C4-2B (cell line): ENCODE measurements at regions not wholly inside any gene's neighbourhood (a gene's known extent, or its start where the extent isn't known, plus 50 kb on each side); places are given as distances from the start of the nearest gene placed in this dataset.

Source experiments
- H3K27ac ChIP-seq: fragments of 450-650 bp; 2 replicates; pipeline ENCODE4 v1.5.1; 2017
- ZFX ChIP-seq: fragments of 450-650 bp; IDR thresholded peaks from 2 replicates; pipeline ENCODE4 v1.6.1; 2017
- TF ChIP-seq, protein P1 (sequence below): fragments of 450-650 bp; conservative IDR thresholded peaks from 2 replicates; pipeline ENCODE4 v1.5.1; 2017; ENCODE audit warnings: mild to moderate bottlenecking

DNA sequence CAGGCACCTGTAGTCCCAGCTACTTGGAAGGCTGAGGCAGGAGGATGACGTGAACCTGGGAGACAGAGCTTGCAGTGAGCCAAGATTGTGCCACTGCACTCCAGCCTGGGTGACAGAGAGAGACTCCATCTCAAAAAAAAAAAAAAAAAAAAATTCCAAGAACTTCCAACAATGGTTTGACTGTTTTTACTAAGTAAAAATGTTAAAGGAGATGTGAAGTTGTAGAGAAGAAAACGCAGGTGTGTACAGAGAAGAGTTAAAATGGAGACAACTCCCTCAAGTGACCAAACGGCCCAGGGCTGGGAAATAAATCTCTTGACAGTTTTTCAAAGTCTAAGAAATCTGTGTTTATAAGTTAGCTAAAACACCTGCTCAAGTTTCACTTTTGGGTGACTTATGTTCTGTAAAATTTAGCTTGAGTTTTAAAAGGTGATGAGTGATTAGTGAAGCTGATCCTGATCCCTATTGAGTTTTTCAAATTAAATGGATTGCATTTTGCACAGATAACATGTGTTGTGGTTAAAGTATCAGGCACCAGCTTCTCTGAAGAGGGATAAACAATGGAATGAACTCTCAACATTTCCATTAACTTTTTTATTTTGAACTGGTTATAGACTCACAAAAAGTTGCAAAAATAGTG lies 255.2 kb upstream of the CD180 start:
- no peak overlapping the region for H3K27ac ChIP-seq
- TF ChIP-seq, protein P1, sequence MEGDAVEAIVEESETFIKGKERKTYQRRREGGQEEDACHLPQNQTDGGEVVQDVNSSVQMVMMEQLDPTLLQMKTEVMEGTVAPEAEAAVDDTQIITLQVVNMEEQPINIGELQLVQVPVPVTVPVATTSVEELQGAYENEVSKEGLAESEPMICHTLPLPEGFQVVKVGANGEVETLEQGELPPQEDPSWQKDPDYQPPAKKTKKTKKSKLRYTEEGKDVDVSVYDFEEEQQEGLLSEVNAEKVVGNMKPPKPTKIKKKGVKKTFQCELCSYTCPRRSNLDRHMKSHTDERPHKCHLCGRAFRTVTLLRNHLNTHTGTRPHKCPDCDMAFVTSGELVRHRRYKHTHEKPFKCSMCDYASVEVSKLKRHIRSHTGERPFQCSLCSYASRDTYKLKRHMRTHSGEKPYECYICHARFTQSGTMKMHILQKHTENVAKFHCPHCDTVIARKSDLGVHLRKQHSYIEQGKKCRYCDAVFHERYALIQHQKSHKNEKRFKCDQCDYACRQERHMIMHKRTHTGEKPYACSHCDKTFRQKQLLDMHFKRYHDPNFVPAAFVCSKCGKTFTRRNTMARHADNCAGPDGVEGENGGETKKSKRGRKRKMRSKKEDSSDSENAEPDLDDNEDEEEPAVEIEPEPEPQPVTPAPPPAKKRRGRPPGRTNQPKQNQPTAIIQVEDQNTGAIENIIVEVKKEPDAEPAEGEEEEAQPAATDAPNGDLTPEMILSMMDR = no peak
- TF ChIP-seq ZFX = no peak

DNA sequence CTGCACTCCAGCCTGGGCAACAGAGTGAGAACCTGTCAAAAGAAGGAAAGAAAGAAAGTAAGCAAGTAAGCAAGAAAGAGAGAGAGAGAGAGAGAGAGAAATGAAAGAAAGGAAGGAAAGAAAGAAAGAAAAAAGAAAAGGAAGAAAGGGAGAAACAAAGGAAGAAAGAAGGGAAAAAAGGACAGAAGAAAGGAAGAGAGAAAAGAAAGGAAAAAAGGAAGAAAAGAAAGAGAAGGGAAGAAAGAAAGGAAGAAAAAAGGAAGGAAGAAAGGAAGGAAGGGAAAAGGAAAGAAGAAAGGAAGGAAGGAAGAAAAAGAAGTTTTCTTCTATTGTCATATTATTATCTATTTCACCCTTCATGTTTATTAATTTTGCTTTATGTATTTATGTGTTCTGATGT lies 251.1 kb upstream of the CD180 start:
- no peak overlapping the region for H3K27ac ChIP-seq
- TF ChIP-seq, protein P1 = no peak
- no peak for TF ChIP-seq ZFX

DNA sequence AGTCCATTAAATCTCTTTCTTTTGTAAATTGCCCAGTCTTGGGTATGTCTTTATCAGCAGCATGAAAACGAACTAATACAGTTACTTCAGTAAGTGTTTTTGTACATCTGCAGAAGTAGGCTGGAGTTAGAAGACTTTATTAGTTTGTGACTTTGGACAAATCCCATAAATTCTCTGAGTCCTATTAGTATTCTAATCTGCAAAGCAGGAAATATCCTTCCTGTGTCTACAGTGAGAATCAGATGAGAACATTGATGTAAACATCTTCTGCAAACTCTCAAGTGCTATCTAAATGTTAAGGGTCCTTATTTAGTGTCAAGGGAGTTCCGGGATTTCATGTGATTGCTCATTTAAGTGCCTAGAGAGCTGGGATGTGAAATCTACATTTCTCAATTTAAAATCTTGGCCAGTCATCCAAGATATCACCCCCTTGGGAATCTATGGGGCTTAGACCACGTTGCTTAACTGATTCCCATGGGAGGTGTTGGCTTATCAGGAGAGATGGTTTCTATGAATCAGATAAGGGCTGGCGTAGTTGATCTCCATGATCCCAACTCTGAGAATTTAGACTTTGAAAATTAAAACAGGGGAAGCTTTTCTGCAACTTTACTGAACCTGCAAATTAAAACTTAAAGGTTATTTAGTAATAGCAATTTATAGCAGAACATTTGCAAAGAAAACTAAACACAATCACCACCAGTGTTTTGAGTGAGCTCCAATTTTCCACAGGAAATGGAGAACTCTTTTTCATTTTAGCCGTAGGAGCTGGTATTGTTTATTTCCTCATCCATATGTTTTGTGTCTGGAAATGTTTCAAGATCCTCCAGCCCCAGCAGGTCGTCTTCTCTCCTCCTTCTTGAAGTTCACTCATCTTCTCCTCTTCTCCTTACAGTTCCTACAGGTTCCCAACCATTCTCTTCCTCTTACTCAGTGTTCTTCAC lies 241.6 kb upstream of the CD180 start:
- TF ChIP-seq, protein P1 = no peak
- no peak for TF ChIP-seq ZFX
- H3K27ac ChIP-seq = no peak overlapping the region

DNA sequence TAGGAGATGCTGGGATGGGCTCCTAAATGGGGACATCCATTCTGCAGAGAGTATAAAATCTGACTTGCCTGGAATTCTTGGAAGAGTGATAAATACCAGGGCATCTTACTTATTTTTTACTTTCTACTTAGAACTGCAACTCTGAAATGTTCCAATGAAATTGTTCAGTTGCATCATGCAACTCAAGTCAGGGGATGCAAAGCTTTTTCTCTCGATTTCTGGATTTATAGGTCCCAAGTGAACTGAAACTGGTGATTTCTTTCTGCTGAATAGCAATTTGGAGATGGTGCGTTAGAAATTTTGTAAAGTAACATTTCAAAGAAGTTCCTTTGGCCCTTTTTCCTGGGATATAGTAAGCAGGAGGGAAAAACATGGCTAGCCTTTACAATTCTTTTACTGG lies 238.4 kb upstream of the CD180 start:
- H3K27ac ChIP-seq = no peak overlapping the region
- no peak for TF ChIP-seq ZFX
- TF ChIP-seq, protein P1 = no peak

DNA sequence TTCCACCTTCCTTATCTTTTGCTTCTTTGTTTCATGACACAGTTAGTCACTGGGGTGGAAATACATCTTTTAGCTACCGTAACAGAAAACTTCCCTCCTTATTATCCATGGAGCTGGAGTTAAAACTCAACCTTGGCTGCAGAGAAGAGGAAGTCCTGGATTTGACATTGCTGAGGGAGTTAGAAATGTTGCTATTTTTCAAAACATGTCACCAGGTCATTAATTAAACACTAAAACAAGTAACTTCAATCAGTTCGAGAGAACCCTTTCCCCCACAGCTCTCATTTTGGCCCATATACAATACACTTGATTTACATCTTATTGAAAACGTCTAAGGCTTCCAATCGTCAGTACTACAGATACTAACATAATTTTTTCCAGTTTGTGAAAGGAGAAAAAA lies 237.9 kb upstream of the CD180 start:
- TF ChIP-seq, protein P1 = no peak
- TF ChIP-seq ZFX = no peak
- no peak overlapping the region for H3K27ac ChIP-seq

DNA sequence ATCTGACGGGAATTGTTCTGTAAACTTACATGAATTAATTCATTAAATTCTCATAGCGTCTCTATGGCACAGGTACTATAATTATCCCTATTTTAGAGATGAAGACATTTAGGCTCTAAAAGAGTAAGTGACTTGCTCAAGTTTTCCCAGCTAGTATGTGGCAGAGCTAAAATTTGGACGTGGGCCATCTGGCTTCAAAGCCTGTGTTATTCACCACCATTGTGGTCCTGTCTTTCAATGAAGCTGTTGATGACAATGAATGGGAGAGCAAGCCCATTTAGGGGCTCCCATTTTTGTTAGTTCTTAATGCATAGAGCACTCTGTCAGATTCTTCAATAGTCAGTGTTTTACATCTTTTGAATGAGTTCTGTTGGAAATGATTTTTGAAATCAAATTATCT lies 236.0 kb upstream of the CD180 start:
- no peak overlapping the region for H3K27ac ChIP-seq
- TF ChIP-seq, protein P1 = no peak
- no peak for TF ChIP-seq ZFX

DNA sequence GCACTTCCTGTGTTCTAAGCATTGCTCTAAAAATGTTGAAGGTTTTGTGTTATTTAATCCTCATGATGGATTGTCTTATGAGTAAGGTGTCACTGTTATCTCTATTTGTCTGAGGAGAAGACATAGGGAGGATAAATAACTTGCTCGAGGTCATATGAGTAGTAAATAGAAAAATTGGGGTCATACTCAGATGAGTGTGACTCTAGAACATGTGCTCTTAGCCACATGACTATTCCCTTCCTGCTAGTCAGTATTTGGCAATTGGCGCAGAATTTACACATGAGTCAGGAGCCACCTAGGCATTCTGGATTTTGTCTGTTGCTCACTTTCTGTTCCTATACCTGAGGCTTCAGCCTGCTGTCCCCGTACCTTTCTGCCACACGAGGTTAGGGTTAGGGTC lies 234.6 kb upstream of the CD180 start:
- H3K27ac ChIP-seq = no peak overlapping the region
- TF ChIP-seq, protein P1 = no peak
- no peak for TF ChIP-seq ZFX
